Left hindlimb (tissue), 1 donor: ENCODE measurements at regions not wholly inside any gene's neighbourhood (a gene's known extent, or its start where the extent isn't known, plus 50 kb on each side); places are given as distances from the start of the nearest gene placed in this dataset.
"Not testable (repeated sequence)": the region's sequence is repeated elsewhere in the genome, so short reads cannot be mapped to it uniquely, and the experiment has no call there.

Experiments used
- DNase-seq: peaks from one replicate; pipeline ENCODE4 v3.0.0-alpha.2; 2018

DNA sequence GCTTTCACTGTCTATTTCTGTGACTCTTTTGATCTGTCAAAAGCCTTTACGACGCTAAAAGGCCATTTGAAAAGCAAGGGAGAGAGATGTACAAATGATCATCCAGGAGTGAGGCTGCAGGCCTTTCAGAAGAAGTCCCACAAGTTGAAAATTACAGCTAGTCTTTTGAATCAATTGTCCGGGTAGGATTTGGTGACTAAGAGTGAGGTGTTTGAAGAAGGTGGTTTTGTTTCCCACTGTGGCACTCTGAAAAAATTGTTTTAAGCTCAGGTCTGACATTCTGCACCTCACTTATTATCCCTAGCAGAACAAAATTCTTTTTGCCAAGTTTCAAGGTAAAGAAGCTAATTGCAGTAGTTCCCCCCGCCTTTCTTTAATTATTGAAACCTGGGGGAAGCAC lies 50.8 kb upstream of the TMEM108 start:
- DNase-seq = no peak

DNA sequence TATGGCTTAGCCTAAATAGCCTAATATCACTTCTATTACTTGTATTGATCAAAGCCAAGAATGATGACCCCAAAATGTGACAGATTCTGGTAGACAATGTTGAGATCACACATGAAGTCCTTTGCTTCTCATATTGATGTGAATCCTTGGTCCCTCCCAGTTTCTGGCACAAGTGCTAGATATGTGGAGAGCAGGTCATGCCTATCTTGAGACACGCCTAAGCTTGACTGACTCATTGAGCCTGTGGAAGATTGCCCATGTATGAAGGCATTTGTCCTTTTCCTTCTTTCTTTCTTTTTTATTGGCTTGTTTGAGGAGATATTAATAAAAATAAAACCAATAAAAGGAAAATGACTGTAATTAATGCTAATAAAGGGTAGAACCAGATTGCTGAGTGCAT lies 54.0 kb upstream of the TMEM108 start:
- DNase-seq = no peak

- no peak for DNase-seq
Observed at GRCh38 chr3:132983143-132983770, 54.9 kb upstream of the TMEM108 start.

GRCh38 chr3:132981719-132982118 lies 56.5 kb upstream of the TMEM108 start:
- DNase-seq = no peak

GRCh38 chr3:132980102-132980501 lies 58.1 kb upstream of the TMEM108 start:
- DNase-seq = no peak

DNA sequence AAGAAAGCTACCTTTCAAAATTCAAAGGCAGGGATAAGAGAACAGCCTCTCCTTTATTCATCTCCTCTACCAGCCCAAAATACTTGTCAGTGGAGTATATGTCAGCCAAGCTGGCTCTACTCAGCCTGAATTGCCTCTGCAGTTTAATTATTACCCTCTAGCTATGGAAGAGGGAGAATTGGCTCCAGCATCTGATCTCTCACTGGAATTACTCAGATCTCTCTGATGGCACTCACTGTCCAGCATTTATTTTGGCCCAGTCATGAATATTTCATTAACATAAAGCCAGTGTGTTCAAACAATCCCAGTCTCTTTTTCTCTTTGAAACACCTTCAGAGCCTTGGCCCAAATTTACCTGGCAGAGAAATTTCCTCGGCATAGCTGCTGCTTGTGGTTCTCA lies 58.6 kb upstream of the TMEM108 start:
- no peak for DNase-seq

DNA sequence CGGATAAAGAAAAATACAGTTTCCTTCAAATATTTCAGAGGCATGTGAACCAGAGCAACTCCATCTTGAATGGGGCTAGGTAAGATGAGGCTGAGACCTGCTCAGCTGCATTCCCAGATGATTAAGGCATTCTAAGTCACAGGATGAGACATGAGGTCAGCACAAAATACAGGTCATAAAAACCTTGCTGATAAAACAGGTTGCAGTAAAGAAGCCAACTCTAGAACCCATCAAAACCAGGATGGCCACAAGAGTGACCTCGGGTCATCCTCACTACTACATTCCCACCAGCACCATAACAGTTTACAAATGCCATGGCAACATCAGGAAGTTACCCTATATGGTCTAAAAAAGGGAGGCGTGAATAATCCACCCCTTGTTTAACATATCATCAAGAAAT lies 59.2 kb upstream of the TMEM108 start:
- DNase-seq = not testable (repeated sequence)

- DNase-seq = no peak
Observed at GRCh38 chr3:132978464-132978863, 59.7 kb upstream of the TMEM108 start.

GRCh38 chr3:132974097-132974496 lies 64.1 kb upstream of the TMEM108 start:
- DNase-seq = no peak

DNA sequence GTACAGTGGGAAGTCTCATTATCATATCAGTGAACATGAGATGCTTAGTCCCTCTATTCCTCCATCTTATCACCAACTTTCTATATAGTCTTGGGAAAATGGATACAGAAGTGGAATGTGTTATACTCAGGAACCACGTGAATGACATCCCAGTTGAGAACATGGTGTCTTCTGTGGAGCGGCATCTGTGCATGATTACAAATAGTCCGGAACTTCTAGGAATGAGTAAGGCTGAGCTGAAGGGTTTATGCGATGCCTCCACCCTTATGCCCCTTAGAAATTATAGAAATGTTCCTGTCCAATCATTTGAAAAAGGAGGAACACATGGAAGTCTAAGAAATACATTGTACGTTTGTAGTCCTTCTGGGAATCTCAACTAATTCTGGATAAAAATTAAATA lies 64.8 kb upstream of the TMEM108 start:
- no peak for DNase-seq

GRCh38 chr3:132972333-132972732 lies 65.9 kb upstream of the TMEM108 start:
- no peak for DNase-seq

DNA sequence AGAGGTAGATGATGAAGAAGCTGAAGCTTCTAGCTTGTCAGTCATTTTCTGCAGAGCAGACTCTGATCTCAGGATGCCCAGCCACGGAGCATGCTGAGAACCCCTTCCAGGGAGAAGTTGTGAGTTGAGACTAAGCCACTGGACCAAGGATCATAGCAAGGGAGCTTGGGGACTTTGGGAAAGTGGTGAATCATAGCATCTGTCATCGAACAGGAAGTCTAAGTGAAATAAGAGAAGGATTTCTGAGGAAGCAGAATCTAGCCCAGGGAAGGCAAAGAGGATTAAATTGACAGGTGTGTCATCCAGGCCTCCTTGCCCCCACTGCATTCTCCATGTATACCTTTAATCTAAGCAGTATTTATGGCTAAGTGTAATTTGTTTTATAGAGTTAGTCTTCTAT lies 71.8 kb upstream of the TMEM108 start:
- DNase-seq = no peak

DNA sequence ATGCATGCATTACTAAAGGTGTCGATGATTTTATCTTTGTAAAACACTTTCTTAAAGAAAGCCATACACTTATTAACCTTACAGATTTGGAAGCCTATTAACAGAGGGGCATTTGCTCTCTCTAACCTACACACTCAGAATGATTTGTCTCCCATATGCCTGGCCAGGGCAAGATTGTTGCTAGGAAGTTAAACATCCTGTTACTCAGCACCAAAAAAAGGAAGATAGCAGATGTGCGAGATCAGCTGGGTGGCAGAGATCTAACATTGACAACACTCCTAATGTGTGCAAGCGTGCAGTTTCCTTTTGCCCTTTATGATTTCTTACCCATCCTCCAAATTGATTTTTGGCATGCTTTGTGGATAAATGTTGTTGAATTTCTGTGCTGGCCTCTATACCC lies 73.9 kb upstream of the TMEM108 start:
- DNase-seq = no peak

DNA sequence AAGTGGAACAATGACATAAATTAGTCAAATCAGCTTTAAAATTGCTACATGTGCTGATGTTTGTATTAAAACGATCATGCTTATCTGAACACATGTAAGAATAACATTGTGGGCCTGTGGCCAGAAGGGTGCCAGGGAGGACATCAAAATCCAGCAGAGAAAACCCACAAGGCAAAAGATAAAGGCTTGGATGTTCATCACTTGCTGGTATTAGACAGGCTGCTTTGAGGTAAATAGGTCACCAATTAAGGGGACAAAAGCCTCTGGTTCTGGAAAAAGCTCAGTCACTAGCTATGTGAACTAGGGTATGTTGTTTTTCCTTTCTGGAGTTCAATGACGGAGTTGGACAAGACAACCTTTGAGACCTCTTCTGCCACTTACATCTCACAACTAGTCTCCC lies 74.4 kb upstream of the TMEM108 start:
- DNase-seq = no peak

- DNase-seq = no peak
Observed at GRCh38 chr3:132961991-132962390, 76.2 kb upstream of the TMEM108 start.

DNA sequence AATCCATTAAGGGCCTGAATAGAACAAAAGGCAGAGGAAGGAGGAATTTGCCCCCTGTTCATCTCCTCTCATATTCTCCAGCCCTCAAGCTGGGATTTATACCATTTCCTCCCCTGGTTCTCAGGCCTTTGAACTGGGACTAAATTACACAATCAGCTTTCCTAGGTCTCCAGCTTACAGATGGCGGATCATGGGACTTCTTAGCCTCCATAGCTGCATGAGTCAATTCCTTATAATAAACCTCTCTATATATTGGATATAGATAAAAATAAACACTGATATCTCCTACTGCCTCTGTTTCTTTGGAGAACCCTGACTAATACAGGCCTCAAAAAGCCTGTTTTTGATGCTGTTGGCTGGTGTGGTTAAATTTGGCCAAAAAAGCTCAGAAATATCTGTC lies 84.5 kb upstream of the TMEM108 start:
- no peak for DNase-seq

DNA sequence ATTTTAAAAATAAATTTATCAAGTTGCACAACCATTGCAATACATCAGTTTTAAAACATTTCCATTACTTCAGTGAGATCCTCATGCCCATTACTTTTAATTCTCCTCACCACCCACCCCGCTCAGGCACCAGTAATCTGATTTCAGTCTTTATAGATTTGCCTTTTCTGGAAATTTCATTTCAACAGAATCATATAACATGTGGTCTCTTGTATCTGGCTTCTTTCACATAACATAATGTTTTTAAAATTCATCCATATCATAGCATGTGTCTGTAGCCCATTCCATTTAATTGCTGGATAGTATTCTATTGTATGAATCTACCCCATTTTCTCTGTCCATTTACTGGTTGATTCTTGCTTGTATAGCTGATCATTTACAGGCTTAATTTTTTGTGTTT lies 110.3 kb upstream of the TMEM108 start:
- no peak for DNase-seq

- no peak for DNase-seq
Observed at GRCh38 chr3:132926098-132926497, 112.1 kb upstream of the TMEM108 start.

GRCh38 chr3:132925256-132925930 lies 112.8 kb upstream of the TMEM108 start:
- DNase-seq = no peak

DNA sequence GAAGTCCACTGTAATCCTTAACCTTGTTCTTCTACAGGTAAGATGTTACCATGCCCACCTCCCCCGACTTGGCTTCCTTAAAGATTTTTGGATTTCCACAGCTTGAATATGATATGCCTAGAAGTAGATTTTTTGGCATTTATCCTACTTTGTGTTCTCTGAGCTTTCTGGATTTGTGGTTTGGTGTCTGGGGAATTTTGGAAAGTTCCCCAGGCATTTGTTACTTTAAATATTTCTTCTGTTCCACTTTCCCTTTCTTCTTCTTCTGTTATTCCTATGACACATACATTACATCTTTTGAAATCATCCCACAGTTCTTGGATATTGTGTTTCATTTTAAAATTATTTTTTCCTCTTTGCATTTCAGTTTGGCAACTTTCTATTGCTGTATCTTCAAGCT lies 122.1 kb upstream of the TMEM108 start:
- no peak for DNase-seq

DNA sequence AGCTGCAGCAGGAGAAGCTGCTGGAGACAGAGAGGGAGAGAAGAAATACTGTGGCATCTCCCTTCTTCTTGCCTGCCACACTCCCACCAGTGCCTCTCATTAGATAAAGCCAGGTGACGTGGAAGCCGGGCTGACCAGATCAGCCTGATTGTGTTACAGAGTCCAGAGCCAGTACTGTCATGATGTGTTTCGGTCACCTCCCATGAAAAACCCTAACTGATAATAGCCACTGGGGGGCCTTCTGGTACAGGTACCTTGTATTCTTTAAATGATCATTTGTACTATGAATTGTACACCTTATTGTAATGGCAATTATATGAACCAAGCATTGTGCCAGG lies 125.8 kb upstream of the TMEM108 start:
- DNase-seq = no peak

- no peak for DNase-seq
Observed at GRCh38 chr3:132911741-132912415, 126.3 kb upstream of the TMEM108 start.

GRCh38 chr3:132907293-132907692 lies 130.9 kb upstream of the TMEM108 start:
- no peak for DNase-seq

- no peak for DNase-seq
Observed at GRCh38 chr3:132900481-132900880, 137.7 kb upstream of the TMEM108 start.

GRCh38 chr3:132898141-132898540 lies 140.1 kb upstream of the TMEM108 start:
- DNase-seq = no peak
